NCI-H1694 treated with DMSO at 0.1 percent for 48 hours (cell line): ENCODE measurements at regions not wholly inside any gene's neighbourhood (a gene's known extent, or its start where the extent isn't known, plus 50 kb on each side); places are given as distances from the start of the nearest gene placed in this dataset.

Source experiments
- DNase-seq: peaks from one replicate; lab custom pipeline; 2025; lab: John Stamatoyannopoulos, UW

DNA sequence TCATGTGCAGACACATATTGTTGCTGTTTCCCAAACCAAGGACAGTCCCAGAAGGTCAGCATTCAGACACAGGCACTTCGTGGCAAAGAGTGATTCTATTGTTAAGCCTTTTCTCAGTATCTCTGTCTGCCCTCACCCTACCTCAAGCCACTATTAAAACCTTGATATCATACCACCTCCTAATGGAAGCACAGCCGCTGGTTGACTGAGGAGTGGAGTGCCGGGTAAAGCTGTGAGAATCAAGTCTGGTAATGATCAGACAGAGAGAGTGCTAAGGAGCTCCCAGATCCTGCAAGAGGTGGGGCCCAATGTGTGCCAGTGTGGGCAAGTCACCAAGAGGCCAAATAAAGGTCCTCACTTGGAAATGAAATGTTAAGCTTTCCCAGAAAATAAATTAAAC, 819.5 kb downstream of the BCL11A start:
- no peak for DNase-seq

- no peak for DNase-seq
Observed at GRCh38 chr2:59733567-59733930, 819.9 kb downstream of the BCL11A start.

GRCh38 chr2:59732871-59733566, 820.4 kb downstream of the BCL11A start:
- DNase-seq, result no peak

- no peak for DNase-seq
Observed at GRCh38 chr2:59727121-59727590, 826.3 kb downstream of the BCL11A start.

DNA sequence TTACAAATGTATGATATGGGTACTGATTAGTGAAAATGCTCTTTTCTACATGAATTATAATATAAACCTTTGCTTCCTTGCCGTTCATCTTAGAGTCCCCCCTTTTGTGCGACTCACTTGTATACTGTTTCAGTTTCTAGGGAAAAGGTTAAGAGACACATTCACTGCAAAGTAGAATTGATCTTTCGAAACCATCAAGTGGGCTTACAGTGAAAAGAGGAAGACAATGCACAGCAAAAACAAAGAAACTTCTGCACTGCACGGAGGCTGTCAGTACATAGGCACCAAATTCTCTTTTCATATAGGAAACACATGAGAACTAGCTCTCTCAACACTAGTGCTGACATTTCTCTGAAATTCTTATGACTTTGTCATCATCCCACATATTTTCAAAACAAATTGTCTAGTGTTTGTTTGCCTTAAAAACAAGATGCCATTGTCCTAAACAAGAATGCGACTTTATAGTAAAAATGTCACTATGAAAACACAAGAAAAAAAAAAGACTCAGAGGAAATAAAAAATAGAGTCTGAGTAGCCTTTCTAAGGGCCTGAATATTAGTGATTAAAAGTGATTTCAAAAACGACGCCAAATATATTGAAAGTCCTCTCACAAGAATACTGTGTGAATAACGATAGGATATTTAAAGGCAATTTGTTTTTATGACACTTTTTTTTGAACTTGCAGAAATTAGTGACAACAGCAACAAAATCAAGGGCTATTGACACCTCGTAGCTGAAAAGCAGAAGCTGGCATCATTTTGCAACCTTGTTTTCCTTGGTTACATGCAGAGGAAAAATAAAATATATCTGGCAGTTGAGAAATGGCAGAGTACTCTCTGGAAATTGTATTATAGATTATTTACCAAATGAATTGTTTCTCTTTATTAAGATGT, 827.0 kb downstream of the BCL11A start:
- no peak for DNase-seq

DNA sequence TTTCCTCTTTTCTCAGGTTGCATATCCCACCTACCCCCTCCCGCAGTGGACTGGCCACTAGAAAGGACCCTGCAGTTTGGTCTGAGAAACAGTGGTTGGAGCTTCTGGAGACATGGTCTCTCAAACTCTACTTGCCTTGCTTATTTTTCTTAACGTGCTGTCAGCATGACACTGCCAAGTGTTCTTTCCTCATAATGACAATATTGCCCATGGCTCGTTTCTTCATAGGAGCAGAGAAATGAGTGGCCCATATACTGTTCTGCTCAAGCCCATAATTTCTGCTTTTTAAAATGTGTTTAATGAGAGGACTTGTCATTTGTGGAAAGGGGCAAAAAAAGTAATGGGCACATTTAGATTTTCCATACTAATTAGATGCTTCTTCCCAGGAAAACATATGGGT, 828.7 kb downstream of the BCL11A start:
- no peak for DNase-seq

- no peak for DNase-seq
Observed at GRCh38 chr2:59720296-59720866, 833.1 kb downstream of the BCL11A start.

DNA sequence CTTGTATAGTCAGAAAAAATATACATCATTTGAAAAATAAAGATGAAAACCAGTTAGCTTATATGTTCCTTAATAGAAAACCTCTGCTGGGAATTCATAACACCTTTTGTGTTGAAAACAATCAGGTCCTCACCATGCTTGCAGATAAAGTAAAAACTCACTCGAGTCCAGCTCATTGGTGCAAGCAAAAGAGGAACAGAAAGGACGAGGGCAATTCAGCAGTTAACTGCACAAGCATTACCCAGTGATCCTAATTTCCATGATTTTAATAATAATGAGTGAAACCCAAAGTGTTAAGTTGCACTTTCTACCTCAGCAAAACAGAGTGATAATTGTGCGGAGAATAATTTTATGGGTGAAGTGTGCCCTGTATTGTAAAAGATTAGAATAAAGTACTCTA, 839.9 kb downstream of the BCL11A start:
- DNase-seq, result no peak

GRCh38 chr2:59711121-59711520, 842.3 kb downstream of the BCL11A start:
- no peak for DNase-seq

- no peak for DNase-seq
Observed at GRCh38 chr2:59706729-59707128, 846.7 kb downstream of the BCL11A start.

GRCh38 chr2:59703796-59704195, 849.7 kb downstream of the BCL11A start:
- no peak for DNase-seq

GRCh38 chr2:59702026-59702425, 851.4 kb downstream of the BCL11A start:
- no peak for DNase-seq

DNA sequence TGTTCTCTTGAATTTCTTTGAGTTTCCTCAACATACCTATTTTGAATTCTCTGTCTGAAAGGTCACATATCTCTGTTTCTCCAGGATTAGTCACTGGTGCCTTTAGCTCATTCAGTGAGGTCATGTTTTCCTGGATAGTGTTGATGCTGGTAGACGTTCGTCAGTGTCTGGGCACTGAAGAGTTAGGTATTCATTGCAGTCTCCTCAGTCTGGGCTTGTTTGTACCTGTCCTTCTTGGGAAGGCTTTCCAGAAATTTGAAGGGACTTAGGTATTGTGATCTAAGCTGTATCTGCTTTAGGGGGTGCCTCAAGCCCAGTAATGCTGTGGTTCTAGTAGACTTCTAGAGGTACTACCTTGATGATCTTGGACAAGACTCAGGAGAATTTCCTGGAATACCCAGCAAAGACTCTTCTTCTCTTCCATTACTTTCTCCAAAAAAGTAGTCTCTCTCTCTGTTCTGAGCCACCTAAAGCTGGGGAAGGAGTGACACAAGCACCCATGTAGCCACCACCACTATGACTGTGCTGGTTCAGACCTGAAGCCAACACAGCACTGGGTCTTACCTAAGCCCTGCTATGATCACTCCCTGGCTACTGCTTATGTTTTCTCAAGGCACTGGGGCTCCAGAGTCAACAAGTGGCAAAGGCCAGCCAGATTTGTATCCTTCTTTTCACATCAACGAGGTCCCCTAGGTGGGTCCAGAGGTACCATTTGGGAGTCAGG, 852.0 kb downstream of the BCL11A start:
- DNase-seq, result no peak

GRCh38 chr2:59694176-59694575, 859.3 kb downstream of the BCL11A start:
- DNase-seq, result no peak

- no peak for DNase-seq
Observed at GRCh38 chr2:59693231-59693959, 860.1 kb downstream of the BCL11A start.

DNA sequence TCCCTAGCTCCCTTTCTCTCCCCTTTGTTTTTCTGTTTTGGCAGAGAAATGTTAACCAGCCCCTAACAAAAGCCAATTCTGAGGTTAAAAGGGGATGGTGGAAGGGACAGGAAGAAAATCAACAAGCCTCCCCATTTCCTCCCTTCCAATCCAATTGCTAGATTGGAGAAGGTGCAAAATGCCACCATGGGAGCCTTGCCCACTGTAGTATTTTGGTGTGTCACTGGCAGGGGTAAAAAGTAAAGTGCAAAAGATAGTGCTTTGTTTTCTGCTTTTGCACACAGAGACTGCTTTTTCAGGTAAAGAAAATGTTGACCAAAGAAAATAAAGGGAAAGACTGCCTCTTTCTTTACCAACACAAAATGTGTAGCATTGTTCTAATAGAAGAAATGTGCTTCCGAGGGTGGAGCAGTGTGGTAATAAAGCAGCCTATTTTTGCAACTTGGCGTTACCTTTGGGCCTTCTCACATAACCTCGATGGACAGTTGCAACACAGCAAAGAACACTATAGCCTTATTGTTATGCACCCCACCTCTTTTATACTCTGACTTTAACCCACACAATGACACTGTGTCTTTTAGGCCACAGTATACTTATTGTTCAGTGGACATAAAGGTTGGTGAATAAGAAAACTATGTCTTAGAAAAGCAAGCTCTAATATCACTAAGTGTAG, 861.8 kb downstream of the BCL11A start:
- no peak for DNase-seq

DNA sequence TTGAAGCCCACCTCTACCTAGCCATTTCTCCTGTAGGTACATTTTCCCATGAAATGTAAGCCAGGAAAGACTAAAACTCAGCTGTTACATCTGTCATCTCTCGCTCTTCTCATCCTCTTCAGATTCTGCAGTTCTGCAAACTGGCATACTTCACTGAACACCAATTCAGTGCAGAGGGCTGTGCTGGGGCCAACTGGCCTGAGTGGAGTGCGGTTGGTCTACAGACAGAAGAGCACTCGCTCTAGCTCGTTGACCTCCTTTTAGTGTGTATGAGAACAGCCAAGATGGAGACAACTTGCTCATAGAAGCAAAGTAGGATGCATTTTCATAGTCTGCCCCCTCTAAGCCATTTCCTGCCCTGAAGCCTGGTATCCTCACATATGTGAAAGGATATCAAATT, 862.6 kb downstream of the BCL11A start:
- DNase-seq, result no peak

- no peak for DNase-seq
Observed at GRCh38 chr2:59684771-59685166, 868.7 kb downstream of the BCL11A start.

DNA sequence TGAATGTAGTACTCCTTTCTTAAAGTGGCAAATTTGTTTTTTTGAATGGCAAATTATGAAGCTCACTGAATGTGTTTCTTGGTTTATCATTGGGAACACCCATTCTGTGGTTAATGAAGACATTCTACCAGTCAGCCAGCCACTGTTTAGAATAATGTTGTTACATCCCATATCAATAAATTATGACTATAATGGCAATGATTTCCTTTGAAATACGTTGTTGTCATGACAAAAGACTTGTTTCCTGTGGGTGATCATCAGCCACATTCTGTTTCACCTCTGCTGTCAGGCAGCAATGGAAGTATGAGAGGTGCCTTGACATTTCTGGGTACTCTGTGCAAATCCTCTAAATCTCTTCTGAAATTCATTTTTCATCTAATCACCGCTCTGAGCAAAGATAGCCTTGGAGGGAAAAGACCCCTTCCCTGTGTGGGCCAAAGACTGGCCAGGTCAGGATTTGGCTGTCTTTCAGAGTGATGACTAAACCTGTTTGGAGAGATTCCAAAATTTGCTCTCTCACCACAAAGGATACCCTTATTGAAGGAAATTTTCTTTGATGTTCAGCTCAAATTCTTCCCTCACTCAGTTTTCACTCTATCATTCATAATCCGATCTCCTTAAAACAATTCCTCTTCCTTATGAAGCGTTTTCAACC, 869.2 kb downstream of the BCL11A start:
- no peak for DNase-seq

DNA sequence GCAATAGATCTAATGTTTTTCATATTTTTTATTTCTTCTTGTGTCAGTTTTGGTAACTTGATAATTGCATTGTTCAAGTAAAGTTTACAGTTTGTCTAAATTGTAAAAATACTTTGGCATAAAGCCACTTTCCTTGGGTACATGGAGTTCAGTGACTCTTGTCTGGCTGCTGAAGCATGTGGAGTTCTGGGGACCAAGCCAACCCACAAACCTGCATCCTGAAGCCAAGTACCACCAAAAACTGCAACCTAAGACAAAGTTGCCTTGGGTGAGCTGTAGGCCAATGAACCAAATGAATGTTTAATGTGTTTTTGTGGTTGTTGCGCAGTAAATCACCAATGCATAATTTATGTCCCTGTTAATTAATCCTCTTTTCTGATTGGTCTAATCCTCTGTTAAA, 872.6 kb downstream of the BCL11A start:
- no peak for DNase-seq

GRCh38 chr2:59677158-59677557, 876.3 kb downstream of the BCL11A start:
- DNase-seq, result no peak
